Gastrocnemius medialis (tissue), 4 donors: ENCODE measurements at regions not wholly inside any gene's neighbourhood (a gene's known extent, or its start where the extent isn't known, plus 50 kb on each side); places are given as distances from the start of the nearest gene placed in this dataset.

ENCODE experiments used
- ATAC-seq, 2 donors: fragments of 150-250 bp; one replicate each; pipeline ENCODE4 v1.9.1; 2016
- DNase-seq, 2 donors: peaks; one replicate each; pipeline ENCODE4 v3.0.0-alpha.2; 2019
- H3K27ac ChIP-seq, 4 donors: fragments of 200-600 bp; sonication (generic); 1 replicate in 1 of 4; 2 replicates in 3 of 4; pipeline ENCODE4 v1.5.1; 2016 to 2018; ENCODE audit warnings: mild to moderate bottlenecking in 2 of 4, moderate library complexity in 1 of 4
- H3K27me3 ChIP-seq, 3 donors: fragments of 200-600 bp; sonication (generic) in 2 of 3; 1 replicate in 1 of 3; 2 replicates in 2 of 3; pipeline versions ENCODE4 v1.5.1 to v1.6.0; 2016 to 2019; ENCODE audit warnings: mild to moderate bottlenecking in 1 of 3, moderate library complexity in 1 of 3
- H3K36me3 ChIP-seq, 2 donors: fragments of 200-600 bp; sonication (generic) in 1 of 2; one replicate each; pipeline ENCODE4 v1.5.1; 2017 to 2018
- H3K4me1 ChIP-seq, 2 donors: fragments of 200-600 bp; sonication (generic) in 1 of 2; one replicate each; pipeline ENCODE4 v1.5.1; 2016 to 2017; ENCODE audit warnings: mild to moderate bottlenecking in 2 of 2
- H3K4me3 ChIP-seq, 4 donors: fragments of 200-600 bp; sonication (generic) in 3 of 4; 1 replicate in 1 of 4; 2 replicates in 3 of 4; pipeline ENCODE4 v1.5.1; 2016 to 2019; ENCODE audit warnings: mild to moderate bottlenecking in 2 of 4
- H3K9me3 ChIP-seq, 3 donors: fragments of 200-600 bp; sonication (generic) in 2 of 3; 1 replicate in 1 of 3; 2 replicates in 2 of 3; pipeline ENCODE4 v1.5.1; 2016 to 2019
- POLR2A ChIP-seq, 2 donors: fragments of 450-650 bp; IDR thresholded peaks; one replicate each; pipeline ENCODE4 v1.6.1; 2017; ENCODE audit warnings: antibody characterized with exemption in 2 of 2, mild to moderate bottlenecking in 2 of 2, moderate library complexity in 2 of 2
- in situ Hi-C, 4 donors: fragments of 200-750 bp; cut with MboI; loops; one replicate each; pipeline versions ENCODE4 v1.15.0 to v1.8.0; 2017; ENCODE audit warnings: low sequenced_read_pairs in 4 of 4
- intact Hi-C: fragments of 100-400 bp; cut with DNase I; formaldehyde crosslinking; loops from one replicate; pipeline ENCODE4 v1.15.1; 2023; ENCODE audit warnings: low total_unique reads
- TF ChIP-seq, protein P1 (sequence below), 5 experiments: fragments of 450-650 bp in 3 of 5; fragments of 200-600 bp in 2 of 5; sonication (generic) in 2 of 5; IDR thresholded peaks in 4 of 5; conservative IDR thresholded peaks in 1 of 5; 1 replicate in 4 of 5; 2 replicates in 1 of 5; pipeline ENCODE4 v1.5.1; 2016 to 2019; ENCODE audit warnings: antibody characterized with exemption in 5 of 5, mild to moderate bottlenecking in 3 of 5, moderate library complexity in 3 of 5

- no peaks in the 10 kb centered on the region for H3K27me3 ChIP-seq
- H3K9me3 ChIP-seq, result no peaks in the 10 kb centered on the region
- no peaks in the 10 kb centered on the region for H3K36me3 ChIP-seq
- peaks cover 3 to 11% of the 10 kb centered on the region in 2 donors for H3K4me1 ChIP-seq
- in situ Hi-C loops, result no loop called here
- DNase-seq, result no peak
- ATAC-seq, result no peak
- TF ChIP-seq, protein P1, sequence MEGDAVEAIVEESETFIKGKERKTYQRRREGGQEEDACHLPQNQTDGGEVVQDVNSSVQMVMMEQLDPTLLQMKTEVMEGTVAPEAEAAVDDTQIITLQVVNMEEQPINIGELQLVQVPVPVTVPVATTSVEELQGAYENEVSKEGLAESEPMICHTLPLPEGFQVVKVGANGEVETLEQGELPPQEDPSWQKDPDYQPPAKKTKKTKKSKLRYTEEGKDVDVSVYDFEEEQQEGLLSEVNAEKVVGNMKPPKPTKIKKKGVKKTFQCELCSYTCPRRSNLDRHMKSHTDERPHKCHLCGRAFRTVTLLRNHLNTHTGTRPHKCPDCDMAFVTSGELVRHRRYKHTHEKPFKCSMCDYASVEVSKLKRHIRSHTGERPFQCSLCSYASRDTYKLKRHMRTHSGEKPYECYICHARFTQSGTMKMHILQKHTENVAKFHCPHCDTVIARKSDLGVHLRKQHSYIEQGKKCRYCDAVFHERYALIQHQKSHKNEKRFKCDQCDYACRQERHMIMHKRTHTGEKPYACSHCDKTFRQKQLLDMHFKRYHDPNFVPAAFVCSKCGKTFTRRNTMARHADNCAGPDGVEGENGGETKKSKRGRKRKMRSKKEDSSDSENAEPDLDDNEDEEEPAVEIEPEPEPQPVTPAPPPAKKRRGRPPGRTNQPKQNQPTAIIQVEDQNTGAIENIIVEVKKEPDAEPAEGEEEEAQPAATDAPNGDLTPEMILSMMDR (IDR thresholded peaks at IDR 0.05 in 4 of 5, conservative IDR thresholded peaks at IDR 0.05 in 1 of 5), result no peak
- no peak for TF ChIP-seq POLR2A (IDR thresholded peaks at IDR 0.05)
- peak overlapping the region in 1 of 4 donors; percentile 13 for H3K27ac ChIP-seq
- no peak overlapping the region for H3K4me3 ChIP-seq
- intact Hi-C loops, result loop anchor here (5.0 kb wide), 1 partner anchor 51 kb away; no protein-coding TSS in a partner anchor
These were observed 74.8 kb upstream of the SPTBN1 start for GRCh38 chr2:54381293-54381692.

- TF ChIP-seq, protein P1 (IDR thresholded peaks at IDR 0.05 in 4 of 5, conservative IDR thresholded peaks at IDR 0.05 in 1 of 5), result no peak
- no peak for TF ChIP-seq POLR2A (IDR thresholded peaks at IDR 0.05)
- DNase-seq (no peak), ATAC-seq (no peak)
- Histone ChIP-seq H3K27ac (no peak overlapping the region), H3K4me1 (peaks cover 12 to 16% of the 10 kb centered on the region in 2 donors), H3K36me3 (no peaks in the 10 kb centered on the region), H3K27me3 (no peaks in the 10 kb centered on the region), H3K4me3 (no peak overlapping the region), H3K9me3 (no peaks in the 10 kb centered on the region)
- intact Hi-C loops (loop anchor here (5.0 kb wide), 1 partner anchor 50 kb away; no protein-coding TSS in a partner anchor), in situ Hi-C loops (no loop called here)
These were observed 73.5 kb upstream of the SPTBN1 start for GRCh38 chr2:54382601-54383000.

DNA sequence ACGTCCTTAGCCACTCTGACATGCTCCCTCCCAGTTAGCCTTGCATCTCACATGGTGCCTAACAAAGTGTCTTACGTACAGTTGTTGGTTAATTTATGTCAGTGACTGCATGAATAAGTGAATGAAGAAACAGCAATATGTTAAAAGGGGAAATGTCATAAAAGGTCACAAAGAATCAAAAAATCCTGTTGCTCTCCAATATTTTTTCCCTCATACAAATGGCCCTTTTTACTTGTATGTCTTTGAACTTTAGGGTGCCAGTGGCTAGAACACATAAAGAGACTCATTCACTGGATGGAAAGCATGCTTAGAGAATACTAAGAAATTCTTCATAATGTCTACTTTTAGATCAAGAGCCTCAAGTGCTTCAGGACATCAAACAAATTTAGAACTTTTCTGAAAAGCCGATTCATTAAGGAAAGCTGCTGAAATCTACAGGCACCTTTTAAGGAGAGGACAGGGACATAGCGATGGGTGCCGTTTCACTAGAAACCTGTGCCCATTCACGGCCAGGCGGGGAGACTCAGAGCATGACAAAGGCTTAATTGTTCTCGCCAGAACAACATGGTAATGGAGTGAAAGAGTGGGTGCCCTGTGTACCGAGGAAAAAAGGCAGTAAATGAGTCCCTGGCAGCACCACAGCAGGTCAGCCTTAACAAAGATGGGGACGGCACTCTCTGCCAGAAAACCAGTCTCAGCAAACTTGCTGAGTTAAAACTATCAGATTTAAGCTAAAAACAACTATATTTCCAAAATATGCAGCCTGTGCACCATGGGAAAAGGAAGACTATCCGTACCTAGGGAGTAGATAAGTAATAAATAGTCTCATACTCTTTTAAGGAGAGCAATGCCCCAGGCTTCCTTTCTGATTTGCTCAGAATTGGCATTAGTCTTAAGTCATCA lies 71.6 kb upstream of the SPTBN1 start:
- H3K27me3 ChIP-seq, result no peaks in the 10 kb centered on the region
- H3K4me3 ChIP-seq, result no peak overlapping the region
- intact Hi-C loops (loop anchor here (5.0 kb wide), 1 partner anchor 48 kb away; no protein-coding TSS in a partner anchor), in situ Hi-C loops (no loop called here)
- DNase-seq (no peak), ATAC-seq (peak in 1 of 2 donors; percentile 20)
- H3K27ac ChIP-seq, result peak overlapping the region; percentile 9 to 57 (median 44)
- H3K4me1 ChIP-seq, result peaks cover 20 to 22% of the 10 kb centered on the region in 2 donors
- H3K9me3 ChIP-seq, result no peaks in the 10 kb centered on the region
- no peaks in the 10 kb centered on the region for H3K36me3 ChIP-seq
- TF ChIP-seq POLR2A (IDR thresholded peaks at IDR 0.05), result no peak

- intact Hi-C loops (no loop called here), in situ Hi-C loops (no loop called here)
- Histone ChIP-seq H3K27ac (peak overlapping the region; percentile 41 to 78 (median 52)), H3K36me3 (no peaks in the 10 kb centered on the region), H3K4me3 (no peak overlapping the region), H3K4me1 (peaks cover 20 to 22% of the 10 kb centered on the region in 2 donors), H3K27me3 (no peaks in the 10 kb centered on the region), H3K9me3 (no peaks in the 10 kb centered on the region)
- DNase-seq (no peak), ATAC-seq (no peak)
- TF ChIP-seq, protein P1 (IDR thresholded peaks at IDR 0.05 in 4 of 5, conservative IDR thresholded peaks at IDR 0.05 in 1 of 5), result no peak
- TF ChIP-seq POLR2A (IDR thresholded peaks at IDR 0.05), result no peak
These were observed 70.9 kb upstream of the SPTBN1 start for GRCh38 chr2:54385271-54385670.

GRCh38 chr2:54386585-54386984 lies 69.5 kb upstream of the SPTBN1 start:
- intact Hi-C loops, result no loop called here
- DNase-seq, result no peak
- no peaks in the 10 kb centered on the region for H3K9me3 ChIP-seq
- H3K4me1 ChIP-seq, result peaks cover 20 to 22% of the 10 kb centered on the region in 2 donors
- H3K27ac ChIP-seq, result peak overlapping the region; percentile 57 to 78 (median 76)
- in situ Hi-C loops, result no loop called here
- TF ChIP-seq POLR2A (IDR thresholded peaks at IDR 0.05), result no peak
- TF ChIP-seq, protein P1 (IDR thresholded peaks at IDR 0.05 in 4 of 5, conservative IDR thresholded peaks at IDR 0.05 in 1 of 5), result no peak
- H3K36me3 ChIP-seq, result no peaks in the 10 kb centered on the region
- H3K27me3 ChIP-seq, result no peaks in the 10 kb centered on the region
- no peak overlapping the region for H3K4me3 ChIP-seq
- ATAC-seq, result no peak
